Activated B cell treated with CpG ODN at 0.5 μM for 24 hours (primary cell): ENCODE measurements at regions not wholly inside any gene's neighbourhood (a gene's known extent, or its start where the extent isn't known, plus 50 kb on each side); places are given as distances from the start of the nearest gene placed in this dataset.

Experiments used
- ATAC-seq: fragments of 200-7000 bp; cut with Tn5 transposase; one replicate; pipeline ENCODE4 v1.10.0; 2021; ENCODE audit warnings: low read depth, mild to moderate bottlenecking, moderate library complexity
- CTCF ChIA-PET: fragments of 350-600 bp; sonication (Branson Sonifier 250); formaldehyde crosslinking; loops from one replicate; lab custom pipeline; 2021; ENCODE audit warnings: antibody characterized with exemption; lab: Charles Lee
- POLR2A ChIA-PET: fragments of 350-600 bp; sonication (Branson Sonifier 250); formaldehyde crosslinking; loops from one replicate; lab custom pipeline; 2021; ENCODE audit warnings: antibody characterized with exemption; lab: Charles Lee
- DNase-seq: peaks from one replicate; pipeline ENCODE4 v3.0.0; 2022
- H3K27ac Mint-ChIP-seq: one replicate; pipeline ENCODE4 v1.8.0; 2020; ENCODE audit warnings: mixed read lengths
- H3K27me3 Mint-ChIP-seq: one replicate; pipeline ENCODE4 v1.8.0; 2021; ENCODE audit warnings: mixed read lengths
- H3K36me3 Mint-ChIP-seq: one replicate; pipeline ENCODE4 v1.8.0; 2021; ENCODE audit warnings: low read depth, mixed read lengths
- H3K4me1 Mint-ChIP-seq: one replicate; pipeline ENCODE4 v1.8.0; 2021; ENCODE audit warnings: mixed read lengths
- H3K4me3 Mint-ChIP-seq: one replicate; pipeline ENCODE4 v1.8.0; 2020; ENCODE audit warnings: mild to moderate bottlenecking, mixed read lengths
- H3K9me3 Mint-ChIP-seq: one replicate; pipeline ENCODE4 v1.8.0; 2020; ENCODE audit warnings: mixed read lengths
- CTCF ChIP-seq: fragments of 200-600 bp; IDR thresholded peaks from one replicate; pipeline ENCODE4 v1.8.0; 2022; ENCODE audit warnings: antibody characterized with exemption, mild to moderate bottlenecking
- intact Hi-C: fragments of 100-400 bp; cut with micrococcal nuclease; formaldehyde crosslinking; loops from one replicate; pipeline ENCODE4 v1.15.1; 2024

- Mint-ChIP-seq H3K27ac (no peak overlapping the region), H3K9me3 (no peaks in the 10 kb centered on the region), H3K4me3 (no peak overlapping the region), H3K36me3 (no peaks in the 10 kb centered on the region), H3K4me1 (no peaks in the 10 kb centered on the region), H3K27me3 (peaks cover 4% of the 10 kb centered on the region)
- DNase-seq (no peak), ATAC-seq (no peak)
- intact Hi-C loops = no loop called here
- ChIA-PET CTCF (no interaction called here), POLR2A (no interaction called here)
- no peak for TF ChIP-seq CTCF
Observed at GRCh38 chr2:9106338-9107167, 100.1 kb upstream of the ASAP2 start.

- Mint-ChIP-seq H3K36me3 (no peaks in the 10 kb centered on the region), H3K4me3 (no peak overlapping the region), H3K27ac (no peak overlapping the region), H3K27me3 (peaks cover 4% of the 10 kb centered on the region), H3K4me1 (no peaks in the 10 kb centered on the region), H3K9me3 (no peaks in the 10 kb centered on the region)
- POLR2A ChIA-PET = no interaction called here
- TF ChIP-seq CTCF = no peak
- DNase-seq = no peak
- no peak for ATAC-seq
- intact Hi-C loops = no loop called here
- CTCF ChIA-PET = no interaction called here
Observed at GRCh38 chr2:9105601-9106337, 100.8 kb upstream of the ASAP2 start.

GRCh38 chr2:9103663-9104277, 100.3 kb upstream of the MBOAT2 start:
- peaks cover 4% of the 10 kb centered on the region for H3K27me3 Mint-ChIP-seq
- H3K36me3 Mint-ChIP-seq = no peaks in the 10 kb centered on the region
- ChIA-PET CTCF (no interaction called here), POLR2A (no interaction called here)
- peaks cover 8% of the 10 kb centered on the region for H3K4me1 Mint-ChIP-seq
- H3K27ac Mint-ChIP-seq = no peak overlapping the region
- intact Hi-C loops = no loop called here
- H3K9me3 Mint-ChIP-seq = no peaks in the 10 kb centered on the region
- TF ChIP-seq CTCF = no peak
- no peak overlapping the region for H3K4me3 Mint-ChIP-seq
- no peak for ATAC-seq
- DNase-seq = no peak

- Mint-ChIP-seq H3K4me1 (peaks cover 9% of the 10 kb centered on the region), H3K9me3 (no peaks in the 10 kb centered on the region), H3K4me3 (no peak overlapping the region), H3K27ac (no peak overlapping the region), H3K36me3 (no peaks in the 10 kb centered on the region), H3K27me3 (peaks cover 3% of the 10 kb centered on the region)
- TF ChIP-seq CTCF = no peak
- no peak for DNase-seq
- CTCF ChIA-PET = no interaction called here
- POLR2A ChIA-PET = no interaction called here
- ATAC-seq = no peak
- intact Hi-C loops = no loop called here
Observed at GRCh38 chr2:9102861-9103662, 99.6 kb upstream of the MBOAT2 start.
